ENCODE measurements at regions not wholly inside any gene's neighbourhood (a gene's known extent, or its start where the extent isn't known, plus 50 kb on each side); places are given as distances from the start of the nearest gene placed in this dataset.

- no peak for TF ChIP-seq CTCF (IDR thresholded peaks at IDR 0.05; ENCODE audit: low read depth, low read length, poor library complexity, severe bottlenecking)
- TF ChIP-seq EZH2phosphoT487 (IDR thresholded peaks at IDR 0.05; ENCODE audit: borderline replicate concordance, low read length): no peak
- Histone ChIP-seq H3K9me2 (replicated peaks; ENCODE audit: control insufficient read depth, low read length) (no peaks in the 10 kb centered on the region), H4K20me1 (ENCODE audit: control insufficient read depth, insufficient read depth, low read depth, low read length) (no peaks in the 10 kb centered on the region), H3K4me1 (ENCODE audit: control insufficient read depth, low read length) (no peaks in the 10 kb centered on the region), H3K79me2 (ENCODE audit: control insufficient read depth, low read length) (no peaks in the 10 kb centered on the region), H3K27me3 (ENCODE audit: control insufficient read depth, low read length) (no peaks in the 10 kb centered on the region), H3K9me3 (ENCODE audit: control insufficient read depth, insufficient read depth, low read length) (no peaks in the 10 kb centered on the region), H3K4me2 (ENCODE audit: low read length) (no peak overlapping the region), H3K27ac (ENCODE audit: low read depth, low read length) (no peak overlapping the region), H3F3A (ENCODE audit: control insufficient read depth, insufficient read depth) (no peaks in the 10 kb centered on the region), H3K4me3 (ENCODE audit: low read length) (no peak overlapping the region), H3K36me3 (ENCODE audit: control insufficient read depth, low read length) (no peaks in the 10 kb centered on the region)
Observed at GRCh38 chr9:107918749-107919148, 429.2 kb upstream of the KLF4 start.

GRCh38 chr9:107914151-107914550 is 424.6 kb upstream of the KLF4 start:
- H3K4me3 ChIP-seq (ENCODE audit: low read length): no peak overlapping the region
- H3K36me3 ChIP-seq (ENCODE audit: control insufficient read depth, low read length): no peaks in the 10 kb centered on the region
- H3F3A ChIP-seq (ENCODE audit: control insufficient read depth, insufficient read depth): no peaks in the 10 kb centered on the region
- no peaks in the 10 kb centered on the region for H3K9me3 ChIP-seq (ENCODE audit: control insufficient read depth, insufficient read depth, low read length)
- no peaks in the 10 kb centered on the region for H3K27me3 ChIP-seq (ENCODE audit: control insufficient read depth, low read length)
- H3K9me2 ChIP-seq (replicated peaks; ENCODE audit: control insufficient read depth, low read length): no peaks in the 10 kb centered on the region
- no peak overlapping the region for H3K4me2 ChIP-seq (ENCODE audit: low read length)
- no peaks in the 10 kb centered on the region for H3K4me1 ChIP-seq (ENCODE audit: control insufficient read depth, low read length)
- H3K79me2 ChIP-seq (ENCODE audit: control insufficient read depth, low read length): no peaks in the 10 kb centered on the region
- no peak for TF ChIP-seq CTCF (IDR thresholded peaks at IDR 0.05; ENCODE audit: low read depth, low read length, poor library complexity, severe bottlenecking)
- TF ChIP-seq EZH2phosphoT487 (IDR thresholded peaks at IDR 0.05; ENCODE audit: borderline replicate concordance, low read length): no peak
- H3K27ac ChIP-seq (ENCODE audit: low read depth, low read length): no peak overlapping the region
- no peaks in the 10 kb centered on the region for H4K20me1 ChIP-seq (ENCODE audit: control insufficient read depth, insufficient read depth, low read depth, low read length)

- H3K4me2 ChIP-seq (ENCODE audit: low read length): no peak overlapping the region
Observed at GRCh38 chr9:107907715-107908114, 418.1 kb upstream of the KLF4 start.

More at GRCh38 chr9:107907715-107908114, 418.1 kb upstream of the KLF4 start:
- Histone ChIP-seq H3K9me2 (replicated peaks; ENCODE audit: control insufficient read depth, low read length) (no peaks in the 10 kb centered on the region), H3K9me3 (ENCODE audit: control insufficient read depth, insufficient read depth, low read length) (no peaks in the 10 kb centered on the region), H3K4me3 (ENCODE audit: low read length) (no peak overlapping the region), H3K4me1 (ENCODE audit: control insufficient read depth, low read length) (no peaks in the 10 kb centered on the region), H3K27me3 (ENCODE audit: control insufficient read depth, low read length) (no peaks in the 10 kb centered on the region), H3F3A (ENCODE audit: control insufficient read depth, insufficient read depth) (no peaks in the 10 kb centered on the region), H4K20me1 (ENCODE audit: control insufficient read depth, insufficient read depth, low read depth, low read length) (no peaks in the 10 kb centered on the region), H3K27ac (ENCODE audit: low read depth, low read length) (no peak overlapping the region), H3K36me3 (ENCODE audit: control insufficient read depth, low read length) (no peaks in the 10 kb centered on the region), H3K79me2 (ENCODE audit: control insufficient read depth, low read length) (no peaks in the 10 kb centered on the region)
- TF ChIP-seq CTCF (IDR thresholded peaks at IDR 0.05; ENCODE audit: low read depth, low read length, poor library complexity, severe bottlenecking) (no peak), EZH2phosphoT487 (IDR thresholded peaks at IDR 0.05; ENCODE audit: borderline replicate concordance, low read length) (no peak)
